ENCODE measurements at regions not wholly inside any gene's neighbourhood (a gene's known extent, or its start where the extent isn't known, plus 50 kb on each side); places are given as distances from the start of the nearest gene placed in this dataset.
"Not testable (repeated sequence)": the region's sequence is repeated elsewhere in the genome, so short reads cannot be mapped to it uniquely, and the experiment has no call there.

GRCh38 chr15:29522373-29523276 is 253.0 kb upstream of the NSMCE3 start:
- intact Hi-C loops (cut with micrococcal nuclease), result no loop called here
- no peak for ATAC-seq
- DNase-seq, result no peak

- ATAC-seq (peak; percentile 40), DNase-seq (no peak)
- intact Hi-C loops (cut with micrococcal nuclease), result no loop called here
Observed at GRCh38 chr15:29518442-29518841, 248.8 kb upstream of the NSMCE3 start.

- intact Hi-C loops (cut with micrococcal nuclease), result no loop called here
- ATAC-seq (no peak), DNase-seq (no peak)
Observed at GRCh38 chr15:29517829-29518228, 248.2 kb upstream of the NSMCE3 start.

- ATAC-seq (no peak), DNase-seq (no peak)
- intact Hi-C loops (cut with micrococcal nuclease), result no loop called here
Observed at GRCh38 chr15:29516929-29517328, 247.3 kb upstream of the NSMCE3 start.

- ATAC-seq (no peak), DNase-seq (no peak)
- intact Hi-C loops (cut with micrococcal nuclease), result no loop called here
Observed at GRCh38 chr15:29514926-29515325, 245.3 kb upstream of the NSMCE3 start.

GRCh38 chr15:29511663-29512062 is 242.0 kb upstream of the NSMCE3 start:
- intact Hi-C loops (cut with micrococcal nuclease), result no loop called here

GRCh38 chr15:29505535-29505934 is 235.9 kb upstream of the NSMCE3 start:
- ATAC-seq; intact Hi-C loops (cut with micrococcal nuclease); DNase-seq: not testable (repeated sequence)

More at GRCh38 chr15:29511663-29512062, 242.0 kb upstream of the NSMCE3 start:
- DNase-seq (no peak), ATAC-seq (no peak)

GRCh38 chr15:29490747-29491471 is 221.3 kb upstream of the NSMCE3 start:
- no peak for DNase-seq
- intact Hi-C loops (cut with micrococcal nuclease), result no loop called here
- no peak for ATAC-seq

- intact Hi-C loops (cut with micrococcal nuclease), result no loop called here
- ATAC-seq (no peak), DNase-seq (no peak)
Observed at GRCh38 chr15:29480949-29481348, 211.3 kb upstream of the NSMCE3 start.

GRCh38 chr15:29480278-29480677 is 210.7 kb upstream of the NSMCE3 start:
- intact Hi-C loops (cut with micrococcal nuclease), result no loop called here

GRCh38 chr15:29477256-29477655 is 207.6 kb upstream of the NSMCE3 start:
- no peak for DNase-seq
- no peak for ATAC-seq
- intact Hi-C loops (cut with micrococcal nuclease), result no loop called here

More at GRCh38 chr15:29480278-29480677, 210.7 kb upstream of the NSMCE3 start:
- ATAC-seq (no peak), DNase-seq (no peak)

- intact Hi-C loops (cut with micrococcal nuclease), result no loop called here
- ATAC-seq (no peak), DNase-seq (no peak)
Observed at GRCh38 chr15:29476503-29477080, 207.0 kb upstream of the NSMCE3 start.

- intact Hi-C loops (cut with micrococcal nuclease), result no loop called here
- no peak for ATAC-seq
- DNase-seq, result no peak
Observed at GRCh38 chr15:29475096-29475495, 205.5 kb upstream of the NSMCE3 start.

GRCh38 chr15:29473621-29474105 is 204.0 kb upstream of the NSMCE3 start:
- intact Hi-C loops (cut with micrococcal nuclease), result no loop called here
- DNase-seq (no peak), ATAC-seq (no peak)

- ATAC-seq (no peak), DNase-seq (no peak)
- intact Hi-C loops (cut with micrococcal nuclease), result no loop called here
Observed at GRCh38 chr15:29472901-29473445, 203.4 kb upstream of the NSMCE3 start.

GRCh38 chr15:29471757-29472156 is 202.1 kb upstream of the NSMCE3 start:
- intact Hi-C loops (cut with micrococcal nuclease), result no loop called here
- no peak for DNase-seq

GRCh38 chr15:29471306-29471705 is 201.7 kb upstream of the NSMCE3 start:
- intact Hi-C loops (cut with micrococcal nuclease), result no loop called here
- DNase-seq (no peak), ATAC-seq (peak; percentile 21)

More at GRCh38 chr15:29471757-29472156, 202.1 kb upstream of the NSMCE3 start:
- no peak for ATAC-seq

- intact Hi-C loops (cut with micrococcal nuclease), result no loop called here
- DNase-seq (no peak), ATAC-seq (no peak)
Observed at GRCh38 chr15:29470794-29471193, 201.2 kb upstream of the NSMCE3 start.

- ATAC-seq, result no peak
- intact Hi-C loops (cut with micrococcal nuclease), result no loop called here
Observed at GRCh38 chr15:29470311-29470710, 200.7 kb upstream of the NSMCE3 start.

GRCh38 chr15:29468899-29469298 is 199.3 kb upstream of the NSMCE3 start:
- no peak for ATAC-seq
- intact Hi-C loops (cut with micrococcal nuclease), result no loop called here
- no peak for DNase-seq

More at GRCh38 chr15:29470311-29470710, 200.7 kb upstream of the NSMCE3 start:
- no peak for DNase-seq

Measured in left ventricle myocardium superior (tissue), 1 donor.